CD14-positive monocyte (primary cell): ENCODE measurements at regions not wholly inside any gene's neighbourhood (a gene's known extent, or its start where the extent isn't known, plus 50 kb on each side); places are given as distances from the start of the nearest gene placed in this dataset.

ENCODE experiments used
- DNase-seq, 3 donors: peaks; one replicate each; pipeline ENCODE4 v3.0.0-alpha.2; 2011 to 2022
- H2AFZ ChIP-seq: 2 replicates; pipeline ENCODE4 v1.6.0; 2012; ENCODE audit warnings: mild to moderate bottlenecking, low read depth, low read length, inconsistent platforms; ENCODE audit not compliant: insufficient read depth, poor library complexity, severe bottlenecking
- H3K27ac ChIP-seq, 2 donors: 1 replicate in 1 of 2; 2 replicates in 1 of 2; pipeline ENCODE4 v1.5.1; 2012 to 2013; ENCODE audit warnings: low read length in 2 of 2, control low read depth in 1 of 2, inconsistent platforms in 1 of 2, low read depth in 1 of 2, mild to moderate bottlenecking in 1 of 2
- H3K27me3 ChIP-seq, 2 donors: one replicate each; pipeline versions ENCODE4 v1.6.0 to v1.6.1; 2011 to 2013; ENCODE audit warnings: low read length in 2 of 2; ENCODE audit not compliant: control insufficient read depth in 2 of 2, insufficient read depth in 2 of 2
- H3K36me3 ChIP-seq, 2 donors: replicated peaks in 1 of 2; 1 replicate in 1 of 2; 2 replicates in 1 of 2; pipeline versions ENCODE4 v1.5.1 to v1.6.1; 2012 to 2013; ENCODE audit warnings: low read length in 2 of 2, control low read depth in 1 of 2, inconsistent platforms in 1 of 2, mild to moderate bottlenecking in 1 of 2; ENCODE audit not compliant: insufficient read depth in 2 of 2, control insufficient read depth in 1 of 2
- H3K4me1 ChIP-seq, 2 donors: 1 replicate in 1 of 2; 2 replicates in 1 of 2; pipeline versions ENCODE4 v1.5.1 to v1.6.1; 2012 to 2013; ENCODE audit warnings: low read length in 2 of 2, control low read depth in 1 of 2, inconsistent platforms in 1 of 2, mild to moderate bottlenecking in 1 of 2, moderate library complexity in 1 of 2; ENCODE audit not compliant: insufficient read depth in 2 of 2, control insufficient read depth in 1 of 2
- H3K4me2 ChIP-seq: replicated peaks from 2 replicates; pipeline ENCODE3; 2012; ENCODE audit warnings: low read length, moderate library complexity, mild to moderate bottlenecking; ENCODE audit not compliant: poor library complexity, severe bottlenecking; ENCODE audit errors: extremely low read depth
- H3K4me3 ChIP-seq, 3 experiments: fragments of 200-600 bp in 1 of 3; sonication (generic) in 1 of 3; replicated peaks in 1 of 3; 1 replicate in 2 of 3; 2 replicates in 1 of 3; pipeline ENCODE4 v1.5.1; 2011 to 2013; ENCODE audit warnings: low read length in 3 of 3, mild to moderate bottlenecking in 3 of 3, control low read depth in 2 of 3, low read depth in 2 of 3, inconsistent platforms in 1 of 3, moderate library complexity in 1 of 3
- H3K79me2 ChIP-seq: 2 replicates; pipeline ENCODE4 v1.6.0; 2012; ENCODE audit warnings: mild to moderate bottlenecking, control low read depth, inconsistent platforms, low read length, moderate library complexity; ENCODE audit not compliant: insufficient read depth
- H3K9ac ChIP-seq: 2 replicates; pipeline ENCODE4 v1.6.0; 2017; ENCODE audit warnings: low read length, mild to moderate bottlenecking; ENCODE audit not compliant: insufficient read depth, poor library complexity, severe bottlenecking
- H3K9me3 ChIP-seq, 2 donors: replicated peaks in 1 of 2; 1 replicate in 1 of 2; 2 replicates in 1 of 2; pipeline versions ENCODE4 v1.5.1 to v1.6.1; 2012 to 2013; ENCODE audit warnings: low read length in 2 of 2, control low read depth in 1 of 2; ENCODE audit not compliant: control insufficient read depth in 1 of 2, insufficient read depth in 1 of 2
- H4K20me1 ChIP-seq: 2 replicates; pipeline ENCODE4 v1.6.0; 2012; ENCODE audit warnings: mild to moderate bottlenecking, low read length, control low read depth, moderate library complexity; ENCODE audit not compliant: insufficient read depth
- H3K27ac Mint-ChIP-seq, 7 donors: one replicate each; pipeline ENCODE4 v1.8.0; 2020; ENCODE audit warnings: mild to moderate bottlenecking in 7 of 7, mixed read lengths in 7 of 7, moderate library complexity in 6 of 7, inconsistent platforms in 2 of 7
- H3K27me3 Mint-ChIP-seq, 3 donors: one replicate each; pipeline ENCODE4 v1.8.0; 2021 to 2022; ENCODE audit warnings: low read depth in 3 of 3, mild to moderate bottlenecking in 3 of 3, mixed read lengths in 3 of 3, moderate library complexity in 3 of 3, inconsistent platforms in 1 of 3
- H3K36me3 Mint-ChIP-seq, 2 donors: one replicate each; pipeline ENCODE4 v1.8.0; 2020; ENCODE audit warnings: mixed read lengths in 2 of 2, inconsistent platforms in 1 of 2, mild to moderate bottlenecking in 1 of 2
- H3K4me1 Mint-ChIP-seq: one replicate; pipeline ENCODE4 v1.8.0; 2020; ENCODE audit warnings: mild to moderate bottlenecking, mixed read lengths
- H3K4me3 Mint-ChIP-seq, 2 donors: one replicate each; pipeline ENCODE4 v1.8.0; 2020; ENCODE audit warnings: mild to moderate bottlenecking in 2 of 2, mixed read lengths in 2 of 2, moderate library complexity in 1 of 2
- H3K9me3 Mint-ChIP-seq, 7 donors: one replicate each; pipeline ENCODE4 v1.8.0; 2020 to 2022; ENCODE audit warnings: mixed read lengths in 7 of 7, mild to moderate bottlenecking in 6 of 7, moderate library complexity in 6 of 7, inconsistent platforms in 2 of 7
- WGBS: methylation state at CpG from one replicate; pipeline ENCODE4 v1.1.5; 2013; ENCODE audit warnings: missing lambda C conversion rate; ENCODE audit not compliant: insufficient coverage; 5-methylcytosine and 5-hydroxymethylcytosine counted together
- intact Hi-C, 2 donors: fragments of 100-400 bp; cut with micrococcal nuclease; formaldehyde crosslinking; loops; one replicate each; pipeline versions ENCODE4 v1.15.0 to v1.15.1; 2023
- TF ChIP-seq, protein P1 (sequence below): fragments of 200-600 bp; IDR thresholded peaks from one replicate; pipeline ENCODE4 v1.8.0; 2022; ENCODE audit warnings: antibody characterized with exemption, mild to moderate bottlenecking

DNA sequence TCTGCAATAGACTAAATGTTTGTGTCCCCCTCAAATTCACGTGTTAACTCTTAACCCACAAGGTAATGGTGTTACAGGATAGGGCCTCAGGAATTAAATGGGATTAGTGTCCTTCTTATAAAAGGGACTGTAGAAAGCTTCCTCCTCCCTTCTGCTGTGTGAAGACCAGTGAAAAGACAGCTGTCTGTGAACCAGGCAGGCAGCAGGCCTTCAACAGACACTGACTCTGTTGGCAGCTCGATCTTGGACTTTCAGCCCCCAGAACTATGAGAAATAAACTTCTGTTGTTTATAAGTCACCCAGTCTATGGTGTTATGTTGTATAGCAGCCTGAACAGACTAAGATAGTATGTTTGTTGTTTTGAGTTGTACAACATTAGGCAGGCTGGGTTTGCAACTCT, 208.1 kb downstream of the GBA3 start:
- no peaks in the 10 kb centered on the region for H4K20me1 ChIP-seq
- no peak overlapping the region for H2AFZ ChIP-seq
- H3K27ac Mint-ChIP-seq = no peak overlapping the region
- no peak for DNase-seq
- intact Hi-C loops = no loop called here
- H3K4me3 ChIP-seq = no peak overlapping the region
- H3K4me3 Mint-ChIP-seq = no peak overlapping the region
- H3K27me3 Mint-ChIP-seq = peaks cover 0 to 2% (median 0%) of the 10 kb centered on the region in 3 donors
- WGBS = no CpG with 5 or more reads among the region's 2 CpGs
- H3K79me2 ChIP-seq = no peaks in the 10 kb centered on the region
- H3K36me3 Mint-ChIP-seq = no peaks in the 10 kb centered on the region
- H3K9me3 ChIP-seq = no peaks in the 10 kb centered on the region
- peaks cover 0 to 6% (median 0%) of the 10 kb centered on the region in 7 donors for H3K9me3 Mint-ChIP-seq
- no peaks in the 10 kb centered on the region for H3K27me3 ChIP-seq
- H3K27ac ChIP-seq = no peak overlapping the region
- H3K36me3 ChIP-seq = no peaks in the 10 kb centered on the region
- TF ChIP-seq, protein P1, sequence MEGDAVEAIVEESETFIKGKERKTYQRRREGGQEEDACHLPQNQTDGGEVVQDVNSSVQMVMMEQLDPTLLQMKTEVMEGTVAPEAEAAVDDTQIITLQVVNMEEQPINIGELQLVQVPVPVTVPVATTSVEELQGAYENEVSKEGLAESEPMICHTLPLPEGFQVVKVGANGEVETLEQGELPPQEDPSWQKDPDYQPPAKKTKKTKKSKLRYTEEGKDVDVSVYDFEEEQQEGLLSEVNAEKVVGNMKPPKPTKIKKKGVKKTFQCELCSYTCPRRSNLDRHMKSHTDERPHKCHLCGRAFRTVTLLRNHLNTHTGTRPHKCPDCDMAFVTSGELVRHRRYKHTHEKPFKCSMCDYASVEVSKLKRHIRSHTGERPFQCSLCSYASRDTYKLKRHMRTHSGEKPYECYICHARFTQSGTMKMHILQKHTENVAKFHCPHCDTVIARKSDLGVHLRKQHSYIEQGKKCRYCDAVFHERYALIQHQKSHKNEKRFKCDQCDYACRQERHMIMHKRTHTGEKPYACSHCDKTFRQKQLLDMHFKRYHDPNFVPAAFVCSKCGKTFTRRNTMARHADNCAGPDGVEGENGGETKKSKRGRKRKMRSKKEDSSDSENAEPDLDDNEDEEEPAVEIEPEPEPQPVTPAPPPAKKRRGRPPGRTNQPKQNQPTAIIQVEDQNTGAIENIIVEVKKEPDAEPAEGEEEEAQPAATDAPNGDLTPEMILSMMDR = no peak
- H3K4me2 ChIP-seq = no peak overlapping the region
- H3K4me1 ChIP-seq = no peaks in the 10 kb centered on the region
- H3K9ac ChIP-seq = no peak overlapping the region
- H3K4me1 Mint-ChIP-seq = peaks cover 2% of the 10 kb centered on the region

DNA sequence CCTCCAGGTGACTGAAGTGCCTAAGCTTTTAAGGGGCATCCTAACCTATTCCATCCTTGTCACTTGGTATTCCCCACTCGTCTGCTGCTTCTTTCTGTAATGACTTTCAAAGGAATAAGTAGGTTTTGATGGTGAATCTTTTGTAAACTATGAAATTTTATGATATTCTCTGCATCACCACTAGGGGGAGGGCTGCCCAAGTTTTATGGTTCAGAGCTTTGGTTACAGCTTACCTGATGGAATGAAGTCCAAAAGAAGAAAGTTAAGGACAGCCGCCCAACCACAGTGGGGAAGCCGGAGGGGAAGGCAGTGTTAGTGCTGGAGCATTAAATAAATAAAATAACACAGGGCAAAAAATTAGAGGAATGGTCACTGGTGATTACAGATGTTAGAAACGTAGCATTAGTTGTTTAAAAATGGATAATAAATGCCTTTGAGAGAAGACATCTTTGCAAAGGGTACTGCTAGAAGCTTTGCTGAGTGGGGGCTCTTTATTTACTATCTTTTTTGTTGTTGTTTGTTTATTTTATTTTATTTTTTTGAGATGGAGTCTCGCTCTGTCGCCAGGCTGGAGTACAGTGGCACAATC, 204.9 kb downstream of the GBA3 start:
- no peak overlapping the region for H3K4me3 ChIP-seq
- Mint-ChIP-seq H3K36me3 (no peaks in the 10 kb centered on the region), H3K4me1 (peaks cover 2% of the 10 kb centered on the region), H3K9me3 (no peaks in the 10 kb centered on the region), H3K27me3 (peaks cover 0 to 3% (median 2%) of the 10 kb centered on the region in 3 donors), H3K27ac (no peak overlapping the region), H3K4me3 (no peak overlapping the region)
- H3K4me1 ChIP-seq = no peaks in the 10 kb centered on the region
- peak in 1 of 3 donors; percentile 8 for DNase-seq
- no peaks in the 10 kb centered on the region for H3K79me2 ChIP-seq
- TF ChIP-seq, protein P1 = peak; percentile 80
- 100% methylated on average over 1 of the region's 6 CpGs for WGBS
- H3K27ac ChIP-seq = no peak overlapping the region
- H3K27me3 ChIP-seq = no peaks in the 10 kb centered on the region
- no peak overlapping the region for H3K9ac ChIP-seq
- H3K36me3 ChIP-seq = no peaks in the 10 kb centered on the region
- H4K20me1 ChIP-seq = no peaks in the 10 kb centered on the region
- no peak overlapping the region for H2AFZ ChIP-seq
- no peaks in the 10 kb centered on the region for H3K9me3 ChIP-seq
- no peak overlapping the region for H3K4me2 ChIP-seq
- intact Hi-C loops = no loop called here
